Mammary epithelial cell (primary cell): ENCODE measurements at regions not wholly inside any gene's neighbourhood (a gene's known extent, or its start where the extent isn't known, plus 50 kb on each side); places are given as distances from the start of the nearest gene placed in this dataset.

Experiments
- EZH2 ChIP-seq: IDR thresholded peaks from 2 replicates; pipeline ENCODE4 v1.6.1; 2012; ENCODE audit warnings: low read length, inconsistent platforms, borderline replicate concordance
- TF ChIP-seq, protein P1 (sequence below), 2 donors: IDR thresholded peaks in 1 of 2; conservative IDR thresholded peaks in 1 of 2; 2 replicates each; pipeline ENCODE4 v1.5.1; 2011 to 2012; ENCODE audit warnings: inconsistent platforms in 2 of 2, low read length in 2 of 2, mild to moderate bottlenecking in 2 of 2, control low read depth in 1 of 2, low read depth in 1 of 2; ENCODE audit not compliant: insufficient read depth in 1 of 2; ENCODE audit errors: extremely low read depth in 1 of 2

DNA sequence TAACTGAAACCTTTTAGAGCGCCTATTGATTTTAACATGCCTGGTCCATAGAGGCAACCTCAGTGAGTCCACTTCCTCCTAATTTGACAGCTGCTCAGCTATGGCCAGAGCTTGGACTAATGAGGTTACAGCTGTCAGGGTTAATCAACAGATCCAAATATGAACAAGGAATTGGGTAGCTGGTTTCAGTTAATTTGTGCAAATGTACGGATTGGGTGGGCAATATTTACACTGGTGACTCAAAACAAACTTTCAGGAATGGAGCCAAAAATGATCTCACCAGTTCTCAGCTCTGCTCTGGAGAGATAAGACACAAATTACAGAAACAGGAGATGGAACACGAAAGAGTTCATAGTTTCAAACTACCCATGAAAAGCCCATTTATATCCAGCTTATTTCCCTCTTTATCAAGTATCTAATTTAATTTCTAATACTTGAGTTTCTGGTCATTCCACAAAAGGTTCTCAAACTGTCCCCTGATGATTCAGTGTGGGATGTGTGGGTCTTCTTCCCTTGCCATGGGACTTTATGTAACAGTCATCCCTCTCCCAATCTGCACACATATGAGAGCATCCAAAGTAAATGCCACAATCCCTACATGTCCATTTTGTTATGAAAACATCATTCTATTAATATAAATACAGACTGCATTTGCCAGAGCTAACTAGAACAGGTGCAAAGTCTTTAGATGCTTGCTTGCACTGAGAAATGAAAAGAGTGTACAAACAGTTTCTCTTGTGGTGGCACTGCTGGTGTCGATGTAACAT is 149.9 kb downstream of the RPS12 start:
- TF ChIP-seq, protein P1, sequence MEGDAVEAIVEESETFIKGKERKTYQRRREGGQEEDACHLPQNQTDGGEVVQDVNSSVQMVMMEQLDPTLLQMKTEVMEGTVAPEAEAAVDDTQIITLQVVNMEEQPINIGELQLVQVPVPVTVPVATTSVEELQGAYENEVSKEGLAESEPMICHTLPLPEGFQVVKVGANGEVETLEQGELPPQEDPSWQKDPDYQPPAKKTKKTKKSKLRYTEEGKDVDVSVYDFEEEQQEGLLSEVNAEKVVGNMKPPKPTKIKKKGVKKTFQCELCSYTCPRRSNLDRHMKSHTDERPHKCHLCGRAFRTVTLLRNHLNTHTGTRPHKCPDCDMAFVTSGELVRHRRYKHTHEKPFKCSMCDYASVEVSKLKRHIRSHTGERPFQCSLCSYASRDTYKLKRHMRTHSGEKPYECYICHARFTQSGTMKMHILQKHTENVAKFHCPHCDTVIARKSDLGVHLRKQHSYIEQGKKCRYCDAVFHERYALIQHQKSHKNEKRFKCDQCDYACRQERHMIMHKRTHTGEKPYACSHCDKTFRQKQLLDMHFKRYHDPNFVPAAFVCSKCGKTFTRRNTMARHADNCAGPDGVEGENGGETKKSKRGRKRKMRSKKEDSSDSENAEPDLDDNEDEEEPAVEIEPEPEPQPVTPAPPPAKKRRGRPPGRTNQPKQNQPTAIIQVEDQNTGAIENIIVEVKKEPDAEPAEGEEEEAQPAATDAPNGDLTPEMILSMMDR (conservative IDR thresholded peaks at IDR 0.05 in 1 of 2, IDR thresholded peaks at IDR 0.05 in 1 of 2; ENCODE audit: extremely low read depth in 1 of 2, insufficient read depth in 1 of 2, low read depth in 1 of 2, low read length in 2 of 2), result no peak
- TF ChIP-seq EZH2, result no peak
